Tibial nerve (tissue), 4 donors: ENCODE measurements at regions not wholly inside any gene's neighbourhood (a gene's known extent, or its start where the extent isn't known, plus 50 kb on each side); places are given as distances from the start of the nearest gene placed in this dataset.
A peak's percentile ranks its signal among the peaks of the same experiment; 100 is the strongest.

ENCODE experiments used
- DNase-seq, 2 donors: peaks; one replicate each; pipeline ENCODE4 v3.0.0-alpha.2; 2019; ENCODE audit warnings: low spot score in 2 of 2
- H3K27ac ChIP-seq, 4 donors: fragments of 200-600 bp; sonication (generic) in 3 of 4; one replicate each; pipeline ENCODE4 v1.5.1; 2017 to 2019; ENCODE audit warnings: mild to moderate bottlenecking in 1 of 4
- H3K27me3 ChIP-seq, 2 donors: fragments of 200-600 bp; sonication (generic) in 1 of 2; one replicate each; pipeline versions ENCODE4 v1.5.1 to v1.6.0; 2017 to 2019
- H3K36me3 ChIP-seq, 3 donors: fragments of 200-600 bp; sonication (generic); one replicate each; pipeline ENCODE4 v1.5.1; 2018 to 2019
- H3K4me1 ChIP-seq, 4 donors: fragments of 200-600 bp; sonication (generic) in 3 of 4; one replicate each; pipeline ENCODE4 v1.5.1; 2017 to 2019
- H3K4me3 ChIP-seq, 4 donors: fragments of 200-600 bp; sonication (generic) in 3 of 4; one replicate each; pipeline ENCODE4 v1.5.1; 2017 to 2019; ENCODE audit warnings: mild to moderate bottlenecking in 1 of 4, moderate library complexity in 1 of 4
- H3K9me3 ChIP-seq, 4 donors: fragments of 200-600 bp; sonication (generic) in 3 of 4; one replicate each; pipeline ENCODE4 v1.5.1; 2017 to 2019
- CTCF ChIP-seq, 5 experiments: fragments of 200-600 bp in 3 of 5; fragments of 450-650 bp in 2 of 5; sonication (generic) in 3 of 5; IDR thresholded peaks; one replicate each; pipeline ENCODE4 v1.5.1; 2016 to 2019; ENCODE audit warnings: antibody characterized with exemption in 5 of 5, mild to moderate bottlenecking in 3 of 5, moderate library complexity in 2 of 5
- EP300 ChIP-seq, 2 donors: sonication (generic); formaldehyde crosslinking; IDR thresholded peaks; one replicate each; pipeline ENCODE4 v1.6.1; 2017; ENCODE audit warnings: antibody characterized with exemption in 2 of 2, mild to moderate bottlenecking in 1 of 2
- POLR2A ChIP-seq, 2 donors: fragments of 450-650 bp; IDR thresholded peaks; one replicate each; pipeline ENCODE4 v1.6.1; 2017; ENCODE audit warnings: antibody characterized with exemption in 2 of 2, mild to moderate bottlenecking in 2 of 2, moderate library complexity in 2 of 2
- WGBS, 2 donors: methylation state at CpG; one replicate each; pipeline ENCODE4 v1.1.5; 2018; 5-methylcytosine and 5-hydroxymethylcytosine counted together

DNA sequence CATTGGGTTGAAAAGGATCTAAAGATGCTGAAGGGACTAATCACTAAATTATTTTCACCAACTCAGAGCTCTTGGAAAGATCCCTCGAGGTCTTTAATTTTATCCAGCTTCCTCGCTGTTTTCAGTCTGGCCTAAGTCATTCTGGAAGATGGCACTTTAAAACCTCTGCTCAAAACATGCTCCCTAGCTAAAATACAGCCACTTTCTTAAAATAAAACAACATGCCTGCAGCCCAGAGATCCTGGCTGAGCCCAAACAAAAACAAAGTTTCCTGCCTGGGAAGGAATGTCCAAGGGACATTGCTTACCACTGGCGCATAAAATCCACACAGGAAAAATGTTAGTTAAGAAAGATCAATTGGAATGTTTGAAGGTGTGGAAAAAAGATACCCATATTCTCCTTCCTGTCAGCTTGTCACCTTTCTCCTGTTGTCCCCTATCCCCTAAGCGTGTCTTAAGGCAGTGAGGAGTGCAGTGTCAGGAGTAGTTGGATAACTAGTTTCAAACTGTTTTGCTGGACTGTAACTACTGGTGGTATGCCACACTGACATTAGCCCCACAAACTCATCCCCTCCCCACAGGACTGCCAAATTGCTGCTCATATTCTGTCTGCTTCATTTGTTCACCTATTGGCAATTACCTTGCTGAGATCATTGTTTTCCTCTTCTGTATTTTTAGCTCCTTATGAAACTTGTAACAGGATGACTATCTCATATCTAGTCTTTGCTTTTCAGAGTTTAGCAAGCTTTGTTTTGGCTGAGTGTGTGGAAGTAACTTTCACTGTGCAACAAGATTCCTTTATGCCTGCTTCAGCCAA is 108.3 kb upstream of the SESN3 start:
- no peaks in the 10 kb centered on the region for H3K27me3 ChIP-seq
- no peak for DNase-seq
- TF ChIP-seq EP300 (IDR thresholded peaks at IDR 0.05), result no peak
- TF ChIP-seq POLR2A (IDR thresholded peaks at IDR 0.05), result no peak
- TF ChIP-seq CTCF (IDR thresholded peaks at IDR 0.05), result no peak
- H3K27ac ChIP-seq, result peak overlapping the region; percentile 43 to 92 (median 82)
- peaks cover 0 to 54% (median 30%) of the 10 kb centered on the region in 4 donors for H3K4me1 ChIP-seq
- no peaks in the 10 kb centered on the region for H3K36me3 ChIP-seq
- H3K4me3 ChIP-seq, result no peak overlapping the region
- 44 to 46% methylated on average over 4 of the region's 4 CpGs for WGBS, 2 donors
- H3K9me3 ChIP-seq, result no peaks in the 10 kb centered on the region

- H3K4me3 ChIP-seq, result no peak overlapping the region
- H3K4me1 ChIP-seq, result peaks cover 0 to 54% (median 30%) of the 10 kb centered on the region in 4 donors
- peak; percentile 19 to 53 for DNase-seq
Measured at GRCh38 chr11:95338430-95338991, 107.5 kb upstream of the SESN3 start.

GRCh38 chr11:95337972-95338429 is 107.0 kb upstream of the SESN3 start:
- H3K27ac ChIP-seq, result peak overlapping the region; percentile 56 to 92 (median 82)
- no peak overlapping the region for H3K4me3 ChIP-seq
- DNase-seq, result no peak
- no peaks in the 10 kb centered on the region for H3K36me3 ChIP-seq
- peaks cover 0 to 54% (median 30%) of the 10 kb centered on the region in 4 donors for H3K4me1 ChIP-seq
- WGBS, 2 donors, result 43 to 45% methylated on average over 2 of the region's 2 CpGs
- no peaks in the 10 kb centered on the region for H3K27me3 ChIP-seq
- H3K9me3 ChIP-seq, result no peaks in the 10 kb centered on the region
- TF ChIP-seq CTCF (IDR thresholded peaks at IDR 0.05), result no peak
- no peak for TF ChIP-seq EP300 (IDR thresholded peaks at IDR 0.05)
- no peak for TF ChIP-seq POLR2A (IDR thresholded peaks at IDR 0.05)

More at GRCh38 chr11:95338430-95338991, 107.5 kb upstream of the SESN3 start:
- WGBS, 2 donors, result 7 to 18% methylated on average over 4 of the region's 4 CpGs
- Histone ChIP-seq H3K9me3 (no peaks in the 10 kb centered on the region), H3K36me3 (no peaks in the 10 kb centered on the region), H3K27ac (peak overlapping the region; percentile 56 to 92 (median 82)), H3K27me3 (no peaks in the 10 kb centered on the region)
- TF ChIP-seq CTCF (IDR thresholded peaks at IDR 0.05), result no peak
- peak in 1 of 2 donors; percentile 60 for TF ChIP-seq EP300 (IDR thresholded peaks at IDR 0.05)

DNA sequence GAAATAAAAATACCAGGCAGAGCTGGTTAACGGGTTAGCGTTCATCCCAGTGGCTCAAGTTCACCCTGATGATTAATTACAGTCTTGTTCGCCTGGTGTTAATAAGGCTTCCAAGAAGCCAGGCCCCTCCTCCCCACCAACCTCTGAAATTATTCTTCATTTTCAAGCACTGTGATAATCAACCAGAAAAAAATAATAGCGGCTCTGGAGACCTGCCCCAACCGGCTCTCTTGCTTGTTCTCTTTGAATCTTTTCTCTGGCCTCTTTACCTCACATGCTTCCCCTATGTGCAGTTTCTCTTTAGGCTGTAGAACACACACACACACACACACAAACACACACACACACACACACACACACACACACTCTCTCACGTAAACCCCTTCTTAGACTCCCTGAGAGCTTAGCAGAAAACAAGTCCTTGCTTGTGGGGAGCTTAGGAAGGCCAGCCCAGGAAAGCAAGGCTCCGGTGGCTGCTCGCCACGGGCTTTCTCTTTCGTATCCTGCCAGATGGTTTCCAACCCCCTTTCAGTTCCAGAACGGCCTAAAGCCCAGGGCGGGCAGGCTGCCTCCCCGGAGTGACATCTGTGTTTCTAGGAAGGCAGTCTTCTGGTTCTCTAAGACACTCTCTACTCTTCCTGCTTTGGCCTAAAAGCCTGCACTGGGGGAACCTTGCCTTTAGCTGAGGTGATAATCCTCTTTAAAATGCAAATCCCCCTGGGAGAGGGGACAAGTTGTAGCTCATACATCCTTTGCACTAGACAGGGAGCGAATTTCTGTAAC is 106.4 kb upstream of the SESN3 start:
- Histone ChIP-seq H3K9me3 (no peaks in the 10 kb centered on the region), H3K27me3 (no peaks in the 10 kb centered on the region), H3K27ac (peak overlapping the region; percentile 56 to 92 (median 82)), H3K4me3 (peak overlapping the region in 2 of 4 donors; percentile 17 to 19), H3K36me3 (no peaks in the 10 kb centered on the region), H3K4me1 (peaks cover 0 to 54% (median 30%) of the 10 kb centered on the region in 4 donors)
- 10 to 16% methylated on average over 14 of the region's 14 CpGs for WGBS, 2 donors
- no peak for TF ChIP-seq EP300 (IDR thresholded peaks at IDR 0.05)
- peak; percentile 43 to 45 for DNase-seq

DNA sequence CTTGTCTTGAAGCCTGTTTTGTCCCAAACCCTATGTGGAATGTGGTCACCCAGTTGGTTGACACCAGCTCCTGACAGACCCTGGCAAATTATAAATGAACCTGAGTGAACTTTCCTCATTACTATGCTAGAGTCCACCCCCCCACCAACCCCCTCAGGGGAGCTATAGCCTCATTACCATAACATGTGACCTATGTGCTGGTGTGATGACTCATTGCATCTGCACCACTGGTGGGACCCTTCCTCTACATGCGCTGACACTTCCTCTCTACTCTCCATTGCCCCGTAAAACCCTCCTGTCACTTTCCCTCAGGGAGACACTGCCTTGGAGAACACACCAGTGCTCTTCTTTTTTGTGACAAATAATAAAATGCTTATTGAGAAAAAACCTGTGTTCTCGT is 105.0 kb upstream of the SESN3 start:
- 83 to 88% methylated on average over 3 of the region's 3 CpGs for WGBS, 2 donors
- H3K27ac ChIP-seq, result peak overlapping the region in 1 of 4 donors; percentile 92
- no peaks in the 10 kb centered on the region for H3K27me3 ChIP-seq
- H3K4me3 ChIP-seq, result no peak overlapping the region
- peaks cover 0 to 48% (median 30%) of the 10 kb centered on the region in 4 donors for H3K4me1 ChIP-seq
- DNase-seq, result no peak
- H3K9me3 ChIP-seq, result no peaks in the 10 kb centered on the region
- no peaks in the 10 kb centered on the region for H3K36me3 ChIP-seq
- TF ChIP-seq CTCF (IDR thresholded peaks at IDR 0.05) (no peak), POLR2A (IDR thresholded peaks at IDR 0.05) (no peak), EP300 (IDR thresholded peaks at IDR 0.05) (no peak)
